Daoy (cell line): ENCODE measurements at regions not wholly inside any gene's neighbourhood (a gene's known extent, or its start where the extent isn't known, plus 50 kb on each side); places are given as distances from the start of the nearest gene placed in this dataset.
A peak's percentile ranks its signal among the peaks of the same experiment; 100 is the strongest.

Experiments used
- DNase-seq: peaks from one replicate; pipeline ENCODE4 v3.0.0-alpha.2; 2015; ENCODE audit warnings: low read depth

DNA sequence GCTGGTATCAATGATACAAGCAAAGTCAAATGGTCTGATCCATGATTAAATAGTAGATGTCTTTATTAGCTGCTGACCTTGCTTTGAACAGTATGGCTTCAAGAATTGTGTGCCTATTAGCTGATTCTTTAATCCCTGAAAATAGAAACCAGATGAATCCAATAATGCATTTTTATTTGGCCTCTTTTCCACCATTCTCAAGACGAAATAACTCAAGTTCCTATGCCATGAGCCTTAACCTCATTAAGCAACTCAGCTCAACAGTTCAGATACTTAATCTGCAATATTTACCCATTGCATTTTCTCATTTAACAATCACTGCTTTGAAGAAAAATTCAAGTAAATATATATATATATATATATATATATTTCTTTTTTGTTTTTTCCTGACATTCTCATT lies 588.6 kb upstream of the MEF2C start:
- DNase-seq = no peak

DNA sequence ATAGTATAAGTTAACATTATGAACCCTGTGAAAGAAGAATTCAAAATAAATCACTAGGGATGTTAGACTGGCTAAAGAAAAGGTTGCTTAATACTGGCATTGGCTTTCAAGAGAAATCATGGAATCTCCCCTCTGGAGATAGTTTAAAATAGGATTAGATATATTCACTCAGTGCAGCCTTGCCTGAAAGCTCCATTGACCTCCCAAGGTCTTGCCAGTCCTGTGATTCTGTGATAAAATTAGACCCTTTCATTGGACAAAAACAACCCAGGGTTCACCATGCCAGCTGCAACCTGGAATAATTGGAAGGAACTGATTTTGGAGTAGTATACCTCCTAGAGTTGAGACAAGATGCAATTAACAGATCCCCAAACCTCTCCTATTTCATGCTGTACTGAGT lies 588.1 kb upstream of the MEF2C start:
- DNase-seq = no peak

DNA sequence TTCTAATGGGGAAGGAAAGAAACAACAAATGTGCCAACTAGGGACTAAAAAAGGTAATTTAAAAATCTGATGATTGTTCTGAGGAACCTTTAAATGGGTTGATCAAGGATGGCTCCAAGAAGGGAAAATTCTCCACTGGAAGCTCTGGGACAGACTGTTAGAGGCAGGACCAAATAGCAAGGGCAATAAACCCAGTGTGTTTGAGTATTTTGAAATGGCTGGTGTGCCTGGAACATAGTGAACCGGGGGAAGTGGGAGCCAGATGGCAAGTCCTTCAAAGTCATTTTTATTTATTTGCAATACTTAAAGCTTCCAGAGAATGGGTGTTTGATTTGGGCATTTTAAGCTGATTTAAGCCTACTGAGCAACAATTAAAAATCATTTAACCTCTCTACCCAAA lies 587.7 kb upstream of the MEF2C start:
- DNase-seq = no peak

DNA sequence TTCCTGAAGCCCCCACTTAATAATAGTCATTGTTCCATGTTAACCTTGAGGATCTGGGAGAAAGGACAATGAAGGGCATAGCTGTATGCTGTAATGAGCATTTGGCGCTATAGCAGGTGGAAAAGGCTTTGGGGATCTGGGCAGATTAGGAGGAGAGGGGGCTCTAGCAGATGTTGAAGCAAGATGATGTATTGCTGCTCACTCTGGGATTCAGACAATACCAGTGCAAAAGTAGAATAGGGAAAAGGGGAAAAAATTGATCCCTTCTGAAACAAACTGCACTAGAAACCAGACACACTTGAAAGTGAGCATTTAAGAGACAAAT lies 575.3 kb upstream of the MEF2C start:
- no peak for DNase-seq

DNA sequence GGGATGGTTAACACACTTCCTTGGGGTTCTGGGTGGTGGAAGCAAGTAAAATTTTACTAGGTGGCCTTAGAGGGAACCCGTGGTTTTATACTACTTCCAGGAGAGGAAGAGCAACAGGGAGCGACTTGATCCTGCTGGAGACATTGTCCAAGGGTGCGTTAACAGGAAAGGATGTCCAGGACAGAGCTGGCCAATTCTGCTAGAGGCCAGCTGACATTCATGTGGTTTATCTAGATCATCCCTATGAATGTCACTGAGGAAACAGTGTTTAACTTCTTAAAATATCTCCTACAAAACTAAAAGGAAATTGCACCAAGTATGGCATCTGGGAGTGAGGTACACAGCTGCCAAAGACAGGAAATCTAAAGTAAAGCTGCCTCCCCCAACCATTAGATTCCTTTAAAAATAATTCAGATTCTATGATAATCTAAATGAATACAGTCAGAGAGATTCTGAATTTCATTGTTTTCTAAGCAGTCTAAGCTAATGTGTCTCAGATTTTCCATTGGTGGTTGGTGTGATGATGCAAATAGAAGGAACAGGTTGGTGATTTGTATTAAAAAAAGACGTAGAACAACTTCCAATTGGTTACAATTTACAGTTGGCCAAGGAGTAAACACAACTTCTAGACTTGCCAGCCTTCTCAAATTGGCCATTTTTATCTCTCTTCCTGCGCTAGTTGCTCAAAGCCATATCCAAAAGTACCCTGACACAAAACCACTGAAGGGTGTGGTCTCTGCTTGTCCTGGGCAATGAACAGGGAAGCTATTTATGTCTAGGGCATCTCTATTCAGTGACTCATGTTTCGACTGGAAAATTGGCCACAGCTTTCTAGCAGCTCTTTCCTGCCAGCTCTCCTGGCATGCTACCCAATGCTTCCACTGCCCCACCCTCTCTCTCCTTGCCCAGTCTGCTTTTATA lies 574.7 kb upstream of the MEF2C start:
- DNase-seq = peak; percentile 83

DNA sequence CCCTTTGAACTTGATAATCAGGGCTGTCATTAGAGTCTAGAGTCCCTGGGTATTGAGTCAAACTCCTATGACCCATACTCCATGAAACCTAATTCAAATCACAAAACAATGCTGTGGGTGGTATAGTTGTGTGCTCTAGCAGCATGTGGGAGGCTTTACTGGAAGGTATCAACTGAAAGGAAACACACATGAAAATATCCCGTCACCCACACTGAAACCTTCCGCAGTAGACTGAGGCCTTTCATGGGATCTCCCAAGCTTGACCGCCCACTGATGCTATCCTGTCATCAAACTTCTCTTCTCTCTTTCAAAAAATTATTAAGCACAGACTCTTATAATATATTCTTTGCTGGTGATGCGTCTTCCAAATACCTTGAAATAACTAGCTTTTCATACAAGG lies 569.1 kb upstream of the MEF2C start:
- no peak for DNase-seq

DNA sequence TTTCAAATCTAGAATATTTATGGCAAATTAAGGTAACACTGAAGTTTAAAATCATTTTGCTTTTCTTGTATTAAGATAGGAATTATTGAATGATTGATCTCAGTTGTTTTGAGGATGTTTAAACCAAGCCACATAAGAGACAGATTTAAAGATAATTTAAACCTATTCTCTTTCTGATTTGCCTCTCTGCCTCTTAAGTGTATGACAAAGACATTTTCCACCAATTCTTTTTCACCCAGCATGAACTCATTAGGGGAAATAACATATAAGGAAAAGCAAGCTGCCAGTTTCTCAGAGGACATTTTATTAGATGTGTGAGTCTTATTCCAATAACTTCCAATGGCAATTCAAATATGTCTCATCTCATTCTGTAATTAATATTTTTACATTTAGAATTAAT lies 568.3 kb upstream of the MEF2C start:
- no peak for DNase-seq

DNA sequence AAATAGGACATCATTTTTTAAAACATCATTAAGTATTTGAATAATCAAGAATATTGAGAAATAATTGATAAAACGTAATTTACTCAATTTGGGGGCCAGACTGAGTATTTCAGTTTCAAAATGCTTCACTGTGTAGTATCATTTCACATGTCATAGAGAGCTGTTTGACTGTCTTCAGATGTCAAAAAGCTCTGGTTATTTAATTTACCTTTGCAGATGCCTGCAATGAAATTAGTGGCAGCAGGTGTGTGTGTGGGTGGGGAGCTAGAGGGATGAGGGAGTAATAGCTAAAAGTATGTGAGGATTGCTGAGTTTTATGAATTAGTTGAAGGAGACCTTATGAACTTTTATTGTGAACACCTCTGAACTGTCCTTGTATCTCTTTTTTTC lies 567.2 kb upstream of the MEF2C start:
- DNase-seq = no peak

DNA sequence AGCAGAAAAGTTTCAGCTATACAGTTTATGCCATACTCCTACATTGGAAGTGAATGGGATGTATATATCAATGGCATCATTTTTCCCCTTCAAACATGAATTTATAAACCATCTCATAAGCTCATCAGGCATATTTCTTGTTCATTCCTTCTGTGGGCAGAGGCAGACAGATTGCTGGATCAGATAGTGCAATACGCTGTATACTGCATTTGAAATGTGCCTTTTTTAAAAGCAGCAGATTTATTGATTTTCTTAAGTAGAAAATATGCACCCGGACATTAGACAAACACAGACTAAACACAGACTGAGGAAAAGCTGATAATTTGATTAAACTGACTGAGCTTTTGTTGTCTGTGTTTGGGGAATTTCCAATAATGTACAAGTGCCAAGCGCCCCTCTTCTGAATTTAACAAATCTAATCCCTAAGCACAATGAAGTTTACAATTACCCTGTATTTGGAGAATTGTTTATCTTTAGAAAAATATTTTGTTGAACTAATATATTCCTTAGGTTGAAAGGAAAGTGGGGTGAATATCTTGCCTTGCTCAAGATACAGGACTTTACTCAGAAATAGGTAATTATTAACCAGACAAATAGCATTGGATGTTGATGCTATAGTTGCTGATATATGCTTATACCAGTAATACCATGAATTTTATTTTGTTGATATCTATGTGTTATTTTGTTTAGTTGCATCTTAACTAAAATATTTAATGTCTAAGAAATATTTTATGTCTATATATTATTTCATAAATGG lies 566.6 kb upstream of the MEF2C start:
- DNase-seq = no peak

DNA sequence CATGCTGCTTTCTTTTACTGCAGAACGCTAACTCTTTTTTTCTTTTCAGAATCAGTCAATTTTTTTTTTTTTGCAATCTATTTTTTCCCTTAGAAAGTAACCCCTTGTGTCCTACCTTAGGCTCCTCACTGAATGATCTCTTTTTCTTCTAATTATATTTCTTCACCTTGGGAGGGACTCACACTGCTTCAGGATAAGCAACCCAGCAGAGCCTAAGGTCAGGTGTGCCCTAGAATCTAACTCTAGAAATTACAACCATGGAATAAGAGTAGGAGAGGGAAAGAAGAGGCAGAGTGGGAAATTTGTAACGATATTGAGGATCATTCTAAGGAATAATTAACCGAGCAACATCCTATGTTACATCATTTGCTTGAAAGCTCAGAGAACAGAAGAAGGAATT lies 564.0 kb upstream of the MEF2C start:
- DNase-seq = no peak

DNA sequence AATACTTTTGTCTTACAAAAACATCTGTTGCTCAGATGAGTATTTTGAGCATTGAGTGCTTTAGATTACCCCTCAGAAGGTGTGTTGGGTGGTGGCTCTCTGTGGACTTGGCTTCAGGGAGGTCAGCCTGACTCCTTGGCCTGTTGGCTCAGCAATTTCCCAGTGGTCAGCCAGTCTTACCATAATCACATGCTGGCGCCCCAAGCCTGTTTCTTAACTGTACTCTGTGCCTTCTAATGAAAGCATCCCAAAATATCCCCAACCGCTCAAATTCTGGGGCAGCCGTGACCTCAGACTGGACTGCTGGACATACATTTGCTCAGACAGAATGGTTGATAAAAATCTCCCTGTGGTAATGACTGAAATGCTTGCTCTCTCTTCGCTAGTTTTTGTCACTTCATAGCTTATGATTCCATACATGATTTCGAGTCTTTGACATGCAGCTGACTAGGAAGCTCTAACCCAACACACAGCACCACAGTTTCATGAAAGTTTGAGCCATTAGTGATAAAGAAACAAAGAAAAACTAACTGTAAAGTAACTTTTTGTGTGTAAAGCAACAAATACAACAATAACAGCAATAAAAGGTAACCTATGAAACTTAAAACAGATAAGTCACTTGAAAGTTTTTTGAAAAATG lies 562.2 kb upstream of the MEF2C start:
- DNase-seq = no peak

DNA sequence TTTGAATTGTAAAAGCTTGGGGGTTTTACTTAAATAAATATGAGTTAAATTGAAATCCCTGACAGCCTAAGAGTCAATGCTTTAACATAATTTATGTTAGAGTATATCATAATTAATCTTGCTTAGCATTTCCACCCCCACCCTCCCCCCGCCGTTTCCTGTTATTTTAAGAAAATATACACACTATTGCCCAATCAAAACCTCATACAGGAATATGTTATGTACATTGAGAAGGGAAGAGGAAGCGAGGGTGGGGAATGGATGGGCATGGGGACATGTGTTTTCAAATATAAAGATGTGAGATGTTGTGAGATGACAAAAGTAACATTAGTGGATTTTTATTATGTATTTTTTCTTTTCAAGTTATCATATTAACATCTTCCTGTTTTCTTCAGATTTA lies 561.1 kb upstream of the MEF2C start:
- no peak for DNase-seq

DNA sequence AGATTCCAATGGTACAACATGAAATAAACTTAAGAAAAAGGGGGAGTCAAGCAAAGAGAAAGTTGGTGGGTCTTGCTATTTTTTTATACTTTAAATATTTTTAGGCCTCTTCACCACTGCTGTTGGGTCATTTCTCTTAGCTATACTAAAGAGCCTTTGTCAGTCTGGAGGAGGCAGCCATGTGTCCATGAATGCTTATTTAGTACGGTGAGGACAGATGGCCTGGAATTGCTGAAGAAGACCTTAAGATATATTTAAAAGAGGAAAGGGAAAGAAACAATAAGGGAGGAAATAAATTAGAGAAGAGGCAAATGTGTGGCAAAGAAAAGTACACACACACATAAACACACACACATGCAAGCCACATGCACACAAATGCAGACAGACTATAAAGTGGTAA lies 560.5 kb upstream of the MEF2C start:
- no peak for DNase-seq

DNA sequence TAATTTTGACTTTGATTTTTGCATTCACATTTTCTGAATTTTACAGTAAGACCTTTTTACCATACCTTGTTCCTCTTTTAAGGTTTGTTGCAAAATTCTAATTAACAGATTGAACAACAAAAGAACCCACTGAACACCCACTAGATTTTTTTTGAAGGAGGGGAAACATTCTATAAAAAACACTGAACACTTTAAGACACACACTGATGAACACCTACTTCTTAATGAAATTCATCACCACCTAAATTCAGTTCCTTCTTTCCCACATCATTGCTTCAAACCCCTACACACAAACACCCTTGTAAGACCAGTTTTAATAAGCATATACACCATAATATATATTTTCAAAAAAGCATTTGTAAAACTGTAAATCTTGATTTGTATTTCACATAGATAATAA lies 559.0 kb upstream of the MEF2C start:
- no peak for DNase-seq

DNA sequence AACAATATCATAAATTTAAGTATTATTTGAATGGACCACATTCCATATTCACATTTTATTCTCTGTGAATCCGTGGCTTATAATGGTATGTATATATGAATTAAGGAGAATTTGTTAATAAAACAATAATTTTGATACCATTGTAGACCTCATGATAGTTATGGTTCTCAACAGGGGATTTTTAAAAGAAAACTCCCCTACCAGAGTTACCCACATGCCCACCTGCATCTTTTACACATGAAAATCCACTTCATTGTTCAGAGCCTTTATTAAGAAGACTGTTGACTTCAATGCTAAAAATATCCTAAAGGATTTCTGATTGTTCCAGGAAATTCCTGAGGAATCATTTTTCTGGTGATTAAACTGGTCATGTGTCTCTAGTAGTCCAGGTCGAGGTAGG lies 557.7 kb upstream of the MEF2C start:
- DNase-seq = no peak

DNA sequence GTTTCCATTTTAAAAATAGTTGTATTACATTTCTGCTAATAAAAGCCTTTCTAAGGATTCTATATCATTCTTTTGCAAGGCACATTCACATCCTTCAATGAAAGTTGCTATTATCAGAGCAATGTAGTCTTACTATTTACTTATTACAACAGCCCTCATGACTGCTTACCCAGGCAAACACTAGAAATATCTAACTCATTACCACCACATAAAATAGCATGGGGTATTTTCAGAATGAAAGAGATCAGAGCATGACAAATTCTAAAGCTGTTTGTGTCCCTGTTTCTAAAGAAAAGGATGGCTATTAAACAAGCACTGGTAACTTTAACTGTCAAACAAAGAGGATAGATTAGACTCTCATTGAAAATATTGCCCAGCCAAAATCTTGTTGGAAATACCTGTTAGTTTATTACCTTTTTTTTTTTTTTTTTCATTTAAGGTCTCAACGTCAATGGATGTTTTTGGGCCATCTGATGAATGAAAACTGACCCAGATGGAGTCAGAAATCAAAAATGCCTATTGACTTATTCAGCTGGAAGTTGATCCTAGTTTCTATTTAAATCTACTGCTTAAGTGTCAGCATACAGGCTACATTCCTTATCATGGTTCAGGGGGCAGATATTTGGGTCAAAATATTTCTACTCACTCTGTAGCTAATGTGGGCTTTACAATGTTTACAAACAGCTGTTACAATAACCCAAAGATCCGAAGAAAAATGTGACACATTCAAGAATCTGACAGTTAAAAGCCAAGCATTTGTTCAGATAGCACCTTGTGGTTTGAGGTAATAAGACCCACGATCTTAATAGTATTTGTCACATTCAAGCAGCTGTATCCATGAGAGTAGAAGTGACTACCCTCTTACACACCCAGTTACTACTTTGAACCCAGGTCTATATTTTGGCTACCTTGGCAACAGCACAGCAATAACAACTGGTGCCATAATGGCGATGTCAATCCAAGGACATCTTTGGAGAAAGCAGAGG lies 554.8 kb upstream of the MEF2C start:
- DNase-seq = peak; percentile 56

DNA sequence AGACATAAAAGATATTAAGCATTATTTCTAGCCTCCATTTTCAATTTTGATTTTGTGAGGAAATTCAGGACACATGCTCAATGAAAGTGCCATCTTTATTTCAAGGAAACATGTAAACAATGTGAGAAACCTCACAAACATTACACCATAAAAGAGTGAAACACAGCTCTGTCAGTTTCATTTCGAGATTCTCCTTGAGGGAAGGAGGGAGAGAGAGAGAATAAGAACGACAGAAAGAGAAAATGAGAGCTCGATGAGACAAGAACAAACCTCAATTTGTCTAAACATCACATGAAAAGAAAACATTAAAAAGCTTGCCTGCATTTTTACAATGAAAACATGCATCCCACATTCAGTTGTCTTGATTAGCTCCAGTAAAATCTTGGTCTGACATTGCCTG lies 553.5 kb upstream of the MEF2C start:
- no peak for DNase-seq

DNA sequence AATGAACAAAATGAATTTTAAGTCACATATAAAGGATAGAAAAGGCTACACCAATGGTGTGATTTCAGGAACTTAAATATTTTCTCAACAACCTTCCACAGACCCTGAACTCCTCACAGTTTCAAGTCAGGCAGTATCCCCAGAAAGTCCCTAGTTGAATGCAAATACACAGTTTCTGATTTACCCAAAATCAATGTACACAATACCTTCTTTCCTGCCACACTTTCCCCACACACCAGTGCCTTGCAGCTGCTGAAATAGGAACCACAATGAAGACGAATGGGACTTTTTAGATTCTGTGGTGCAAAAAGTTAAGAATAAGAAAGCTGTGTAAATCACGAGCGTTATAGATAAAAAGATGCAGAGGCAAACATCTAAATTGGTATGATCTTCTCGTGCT lies 552.4 kb upstream of the MEF2C start:
- no peak for DNase-seq

DNA sequence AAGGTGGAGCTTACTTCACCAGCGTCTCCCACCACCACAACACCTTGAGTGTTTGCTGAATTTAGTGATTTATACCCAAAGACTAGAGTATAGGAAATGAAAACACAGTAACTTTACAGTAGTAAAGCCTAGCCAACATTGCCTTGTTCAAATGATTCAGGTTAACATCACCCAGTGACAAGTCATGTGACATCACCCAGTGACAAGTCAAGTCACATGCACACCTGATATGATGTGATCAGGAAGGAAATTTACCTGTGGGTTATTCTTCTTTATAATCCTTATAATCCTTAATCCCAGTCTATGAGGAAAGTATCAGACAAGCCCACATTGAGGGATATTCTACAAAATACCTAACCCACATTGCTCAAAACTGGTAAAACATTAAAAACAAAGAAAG lies 545.6 kb upstream of the MEF2C start:
- no peak for DNase-seq

DNA sequence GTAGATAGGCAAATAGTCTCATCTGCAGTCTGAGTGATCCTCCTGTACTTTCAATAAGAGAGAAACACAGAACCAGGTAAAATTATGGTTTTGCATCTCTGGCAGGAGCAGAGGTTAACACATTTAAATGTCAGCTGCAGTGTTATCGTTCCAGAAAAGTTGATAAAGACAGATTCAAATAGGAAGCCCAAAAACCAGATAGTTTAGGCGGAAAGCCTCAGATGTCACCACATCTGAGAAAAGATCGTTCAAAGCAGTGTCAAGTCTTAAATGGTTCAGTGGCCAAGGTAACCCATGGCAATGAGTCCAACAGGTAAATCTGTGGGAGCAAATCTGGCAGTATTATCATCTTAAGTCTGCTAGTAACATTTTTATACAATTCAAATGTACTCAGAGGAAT lies 542.1 kb upstream of the MEF2C start:
- no peak for DNase-seq

DNA sequence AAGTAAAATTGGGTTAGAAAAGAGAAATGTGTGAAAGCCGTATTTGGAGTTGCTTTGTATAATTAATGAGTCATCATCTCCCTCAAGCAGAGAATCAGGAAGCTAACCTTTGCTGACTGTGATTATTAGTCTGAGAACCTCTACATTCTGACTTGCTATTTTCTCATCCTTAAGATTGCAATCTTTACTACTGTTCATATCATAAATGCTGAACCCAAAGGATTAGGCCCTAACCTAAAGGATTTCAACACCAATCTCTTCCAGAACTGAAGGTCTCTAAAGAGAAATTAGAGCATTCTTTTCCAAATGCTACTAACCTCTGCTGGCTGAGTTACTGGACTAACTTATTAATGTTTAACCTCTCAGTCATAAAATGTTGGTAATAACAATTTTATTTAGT lies 538.1 kb upstream of the MEF2C start:
- DNase-seq = peak; percentile 10
